Hematopoietic multipotent progenitor cell (in vitro differentiated cells): ENCODE measurements at regions not wholly inside any gene's neighbourhood (a gene's known extent, or its start where the extent isn't known, plus 50 kb on each side); places are given as distances from the start of the nearest gene placed in this dataset.

Experiments used
- DNase-seq, 3 donors: peaks; one replicate each; pipeline ENCODE4 v3.0.0-alpha.2; 2011 to 2015; ENCODE audit warnings: low read depth in 2 of 3, low spot score in 2 of 3

DNA sequence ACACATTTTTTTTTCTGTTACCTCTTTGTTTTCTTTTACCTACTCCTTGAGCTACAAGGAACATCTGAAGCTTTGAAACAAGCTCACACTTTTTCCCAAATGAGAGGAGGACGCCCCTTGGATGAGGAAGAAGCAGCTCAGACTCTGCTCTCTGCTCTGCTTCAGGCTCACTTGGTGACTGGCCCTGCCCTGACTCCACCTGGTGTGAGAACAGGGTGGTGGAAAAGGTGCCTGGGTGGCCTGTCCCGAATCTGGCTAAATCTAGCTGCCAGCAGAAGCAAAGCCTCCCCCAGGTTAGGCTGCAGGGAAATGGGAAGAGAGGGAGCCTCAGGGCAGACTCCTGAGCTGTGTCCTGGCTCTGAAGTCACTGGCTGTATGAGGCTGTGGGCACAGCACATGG lies 68.0 kb upstream of the CEACAM8 start:
- no peak for DNase-seq

DNA sequence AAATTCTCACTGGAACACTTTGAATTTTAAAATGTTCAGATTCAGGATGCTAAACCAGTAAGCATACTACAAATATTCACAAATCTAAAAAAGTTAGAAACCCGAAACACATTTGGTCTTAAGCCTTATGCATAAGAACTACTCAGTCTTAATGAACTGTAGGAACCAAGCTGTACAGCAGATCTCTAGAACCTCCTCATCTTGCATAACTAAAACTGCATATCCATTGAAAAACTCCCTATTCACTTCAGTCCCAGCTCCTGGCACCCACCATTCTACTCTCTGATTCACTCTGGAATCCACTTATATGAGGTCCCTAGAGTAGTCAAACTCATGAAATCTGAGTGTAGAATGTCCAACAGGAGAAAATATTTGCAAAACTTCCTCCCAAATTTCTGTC lies 65.6 kb upstream of the CEACAM8 start:
- no peak for DNase-seq

DNA sequence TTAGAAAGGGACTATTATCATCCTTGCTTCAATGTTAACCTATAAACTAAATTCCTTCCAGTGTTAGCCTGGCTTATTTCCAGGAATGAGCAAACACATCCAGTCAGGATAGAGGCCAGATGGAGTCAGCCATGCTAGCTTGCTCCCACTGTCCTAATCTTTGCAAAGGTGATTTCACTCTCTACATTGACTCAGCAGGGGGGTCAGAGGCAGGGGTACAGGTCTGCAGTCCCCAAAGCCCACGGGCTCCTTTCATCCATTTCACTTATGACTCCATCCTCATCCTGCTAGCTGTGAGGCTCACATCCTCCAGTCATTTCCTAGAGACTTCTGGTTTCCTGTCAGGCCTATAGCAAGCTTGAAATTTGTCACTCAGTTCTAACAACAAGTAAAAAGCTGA lies 63.4 kb upstream of the CEACAM8 start:
- peak in 2 of 3 donors; percentile 18 to 58 for DNase-seq

DNA sequence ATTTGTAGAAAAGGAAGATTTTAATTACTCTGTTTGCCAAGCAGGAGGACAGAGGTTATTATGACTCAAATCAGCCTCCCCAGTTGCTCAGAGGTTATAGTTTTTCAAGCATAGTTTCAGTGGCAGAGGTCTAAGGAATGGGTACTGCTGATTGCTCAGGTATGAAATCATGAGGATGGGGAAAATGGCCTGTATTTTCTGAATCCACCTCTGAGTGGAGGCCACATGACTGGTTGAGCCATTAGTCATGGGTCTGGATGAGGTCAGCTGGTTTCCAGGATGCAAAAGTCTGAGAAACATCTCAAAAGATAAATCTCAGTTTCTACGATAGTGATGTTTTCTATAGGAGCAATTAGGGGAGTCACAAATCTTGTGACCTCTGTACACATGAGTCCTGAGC lies 62.8 kb upstream of the CEACAM8 start:
- no peak for DNase-seq

DNA sequence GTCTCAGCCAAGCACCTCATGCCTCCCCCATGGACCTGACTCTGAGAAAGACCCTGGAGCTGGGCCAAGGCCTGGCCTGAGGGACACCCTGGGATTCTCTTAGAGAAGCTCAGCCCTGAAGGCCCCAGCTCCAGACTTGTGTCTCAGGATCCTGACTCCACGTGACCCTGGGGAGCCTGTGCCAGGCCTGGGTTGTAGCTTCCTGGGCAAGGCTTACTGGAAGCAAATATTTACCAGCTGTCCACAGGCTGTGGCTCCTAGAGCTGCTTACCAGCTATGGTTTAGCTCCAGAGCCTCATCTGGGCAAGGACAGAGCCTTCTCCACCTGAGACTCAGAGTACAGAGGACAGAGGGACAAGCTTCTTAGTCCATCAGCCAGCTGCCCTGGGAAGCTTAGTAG lies 61.0 kb upstream of the CEACAM8 start:
- no peak for DNase-seq

DNA sequence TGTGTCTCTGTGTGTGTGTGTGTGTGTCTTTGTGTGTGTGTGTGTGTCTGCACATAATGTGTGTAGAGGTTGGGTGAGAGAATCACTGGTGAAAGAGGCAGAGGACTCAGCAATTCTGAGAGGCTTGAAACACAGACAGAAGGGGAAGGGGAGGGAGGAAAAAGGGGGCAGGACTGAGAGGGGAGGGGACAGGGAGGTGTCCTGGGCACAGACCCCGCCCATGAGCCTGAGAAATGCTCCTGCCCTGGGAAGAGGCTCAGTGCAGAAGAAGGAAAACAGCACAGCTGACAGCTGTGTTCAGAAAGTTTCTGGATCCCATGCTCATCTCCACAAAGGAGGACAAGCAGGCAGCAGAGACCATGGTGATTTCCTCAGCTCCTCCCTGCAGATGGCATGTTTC lies 59.1 kb upstream of the CEACAM8 start:
- DNase-seq = no peak

DNA sequence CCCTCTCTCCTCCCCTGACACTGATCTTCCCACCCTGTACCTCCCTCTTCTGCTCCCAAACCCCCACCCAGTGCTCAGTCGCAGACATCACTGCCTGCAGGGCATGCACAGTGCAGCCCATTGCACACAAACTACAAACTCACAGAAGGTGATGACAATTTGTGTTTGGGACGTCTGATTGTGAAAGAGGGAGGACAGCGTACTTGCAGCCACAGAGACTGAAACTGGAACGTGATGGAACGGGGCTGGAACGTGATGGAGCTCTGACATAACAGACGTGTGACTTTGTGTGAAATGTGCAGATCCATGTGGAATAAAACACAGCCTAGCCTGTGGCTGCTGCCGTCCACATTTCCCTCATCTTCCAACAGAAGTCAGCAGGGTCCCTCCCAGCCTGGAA lies 57.3 kb upstream of the CEACAM8 start:
- DNase-seq = no peak
